ENCODE measurements at regions not wholly inside any gene's neighbourhood (a gene's known extent, or its start where the extent isn't known, plus 50 kb on each side); places are given as distances from the start of the nearest gene placed in this dataset.

DNA sequence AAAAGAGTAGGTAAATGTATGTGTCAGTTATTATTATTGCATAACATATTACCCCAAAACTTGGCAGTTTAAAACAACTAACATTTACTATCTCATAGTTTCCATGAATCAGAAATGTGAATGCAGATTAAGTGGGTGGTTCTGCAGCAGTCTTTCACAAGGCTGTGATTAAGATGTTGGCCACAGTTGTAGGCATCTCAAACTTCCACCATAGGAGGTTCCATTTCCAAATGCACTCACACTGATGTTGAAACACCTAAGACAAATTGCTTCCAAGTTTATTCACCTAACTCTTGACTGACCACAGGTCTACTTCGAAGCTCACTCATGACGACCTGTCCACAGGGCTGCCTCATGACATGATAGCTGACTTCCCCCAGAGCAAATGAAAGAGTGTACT lies 360.8 kb downstream of the GRB14 start:
- no peaks in the 10 kb centered on the region for H3K9me3 ChIP-seq
- intact Hi-C loops (cut with micrococcal nuclease; ENCODE audit: unreplicated experiment), result no loop called here
- H3K9me3 Mint-ChIP-seq (ENCODE audit: unreplicated experiment), result no peaks in the 10 kb centered on the region

GRCh38 chr2:164257742-164258141 lies 363.5 kb downstream of the GRB14 start:
- no peaks in the 10 kb centered on the region for H3K9me3 ChIP-seq
- ChIA-PET POLR2A (no interaction called here), CTCF (no interaction called here)
- BruUV-seq (replicated peaks), result no TSS peak
- H3K36me3 ChIP-seq (ENCODE audit: control insufficient read depth, insufficient read depth, low read length), result no peaks in the 10 kb centered on the region
- Mint-ChIP-seq H3K9me3 (ENCODE audit: unreplicated experiment) (no peaks in the 10 kb centered on the region), H3K4me3 (ENCODE audit: unreplicated experiment) (no peak overlapping the region), H3K4me1 (ENCODE audit: low read depth, unreplicated experiment) (no peaks in the 10 kb centered on the region), H3K36me3 (ENCODE audit: insufficient read depth, unreplicated experiment) (no peaks in the 10 kb centered on the region), H3K27ac (ENCODE audit: unreplicated experiment) (no peak overlapping the region), H3K27me3 (ENCODE audit: insufficient read depth, unreplicated experiment) (peaks cover 10% of the 10 kb centered on the region)
- no peak for DNase-seq
- no peaks in the 10 kb centered on the region for H3K4me1 ChIP-seq
- intact Hi-C loops (cut with micrococcal nuclease; ENCODE audit: unreplicated experiment), result no loop called here
- TF ChIP-seq, protein P1, sequence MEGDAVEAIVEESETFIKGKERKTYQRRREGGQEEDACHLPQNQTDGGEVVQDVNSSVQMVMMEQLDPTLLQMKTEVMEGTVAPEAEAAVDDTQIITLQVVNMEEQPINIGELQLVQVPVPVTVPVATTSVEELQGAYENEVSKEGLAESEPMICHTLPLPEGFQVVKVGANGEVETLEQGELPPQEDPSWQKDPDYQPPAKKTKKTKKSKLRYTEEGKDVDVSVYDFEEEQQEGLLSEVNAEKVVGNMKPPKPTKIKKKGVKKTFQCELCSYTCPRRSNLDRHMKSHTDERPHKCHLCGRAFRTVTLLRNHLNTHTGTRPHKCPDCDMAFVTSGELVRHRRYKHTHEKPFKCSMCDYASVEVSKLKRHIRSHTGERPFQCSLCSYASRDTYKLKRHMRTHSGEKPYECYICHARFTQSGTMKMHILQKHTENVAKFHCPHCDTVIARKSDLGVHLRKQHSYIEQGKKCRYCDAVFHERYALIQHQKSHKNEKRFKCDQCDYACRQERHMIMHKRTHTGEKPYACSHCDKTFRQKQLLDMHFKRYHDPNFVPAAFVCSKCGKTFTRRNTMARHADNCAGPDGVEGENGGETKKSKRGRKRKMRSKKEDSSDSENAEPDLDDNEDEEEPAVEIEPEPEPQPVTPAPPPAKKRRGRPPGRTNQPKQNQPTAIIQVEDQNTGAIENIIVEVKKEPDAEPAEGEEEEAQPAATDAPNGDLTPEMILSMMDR (IDR thresholded peaks at IDR 0.05; ENCODE audit: insufficient read depth in 1 of 2, low read depth in 1 of 2, low read length in 1 of 2, severe bottlenecking in 1 of 2, unreplicated experiment in 1 of 2), result no peak
- H3K27me3 ChIP-seq (replicated peaks; ENCODE audit: control insufficient read depth, insufficient read depth, low read length), result no peaks in the 10 kb centered on the region
- no peak overlapping the region for H3K4me3 ChIP-seq (ENCODE audit: low read depth, low read length)

More for the DNA sequence above, 360.8 kb downstream of the GRB14 start:
- H3K36me3 ChIP-seq (ENCODE audit: control insufficient read depth, insufficient read depth, low read length), result no peaks in the 10 kb centered on the region
- no TSS peak for BruUV-seq (replicated peaks)
- Mint-ChIP-seq H3K36me3 (ENCODE audit: insufficient read depth, unreplicated experiment) (no peaks in the 10 kb centered on the region), H3K4me3 (ENCODE audit: unreplicated experiment) (no peak overlapping the region), H3K27ac (ENCODE audit: unreplicated experiment) (no peak overlapping the region), H3K4me1 (ENCODE audit: low read depth, unreplicated experiment) (no peaks in the 10 kb centered on the region), H3K27me3 (ENCODE audit: insufficient read depth, unreplicated experiment) (peaks cover 13% of the 10 kb centered on the region)
- no peak overlapping the region for H3K4me3 ChIP-seq (ENCODE audit: low read depth, low read length)
- CTCF ChIA-PET, result no interaction called here
- no peaks in the 10 kb centered on the region for H3K27me3 ChIP-seq (replicated peaks; ENCODE audit: control insufficient read depth, insufficient read depth, low read length)
- POLR2A ChIA-PET, result no interaction called here
- no peak for DNase-seq
- H3K4me1 ChIP-seq, result no peaks in the 10 kb centered on the region
- TF ChIP-seq, protein P1 (IDR thresholded peaks at IDR 0.05; ENCODE audit: insufficient read depth in 1 of 2, low read depth in 1 of 2, low read length in 1 of 2, severe bottlenecking in 1 of 2, unreplicated experiment in 1 of 2), result no peak

GRCh38 chr2:164252568-164253287 lies 368.6 kb downstream of the GRB14 start:
- Histone ChIP-seq H3K9me3 (no peaks in the 10 kb centered on the region), H3K4me3 (ENCODE audit: low read depth, low read length) (no peak overlapping the region), H3K27me3 (replicated peaks; ENCODE audit: control insufficient read depth, insufficient read depth, low read length) (no peaks in the 10 kb centered on the region), H3K4me1 (no peaks in the 10 kb centered on the region), H3K36me3 (ENCODE audit: control insufficient read depth, insufficient read depth, low read length) (no peaks in the 10 kb centered on the region)
- intact Hi-C loops (cut with micrococcal nuclease; ENCODE audit: unreplicated experiment), result no loop called here
- H3K27ac Mint-ChIP-seq (ENCODE audit: unreplicated experiment), result no peak overlapping the region
- no peak for DNase-seq
- H3K27me3 Mint-ChIP-seq (ENCODE audit: insufficient read depth, unreplicated experiment), result peaks cover 5% of the 10 kb centered on the region
- ChIA-PET CTCF (no interaction called here), POLR2A (no interaction called here)
- no TSS peak for BruUV-seq (replicated peaks)
- H3K4me3 Mint-ChIP-seq (ENCODE audit: unreplicated experiment), result no peak overlapping the region
- H3K36me3 Mint-ChIP-seq (ENCODE audit: insufficient read depth, unreplicated experiment), result no peaks in the 10 kb centered on the region
- no peaks in the 10 kb centered on the region for H3K4me1 Mint-ChIP-seq (ENCODE audit: low read depth, unreplicated experiment)
- TF ChIP-seq, protein P1 (IDR thresholded peaks at IDR 0.05; ENCODE audit: insufficient read depth in 1 of 2, low read depth in 1 of 2, low read length in 1 of 2, severe bottlenecking in 1 of 2, unreplicated experiment in 1 of 2), result no peak
- H3K9me3 Mint-ChIP-seq (ENCODE audit: unreplicated experiment), result no peaks in the 10 kb centered on the region

Data from Caco-2 (cell line).